HG03342 (cell line): ENCODE measurements at regions not wholly inside any gene's neighbourhood (a gene's known extent, or its start where the extent isn't known, plus 50 kb on each side); places are given as distances from the start of the nearest gene placed in this dataset.
"Not testable (repeated sequence)": the region's sequence is repeated elsewhere in the genome, so short reads cannot be mapped to it uniquely, and the experiment has no call there.

Source experiments
- ATAC-seq: cut with Tn5 transposase; IDR thresholded peaks from one replicate; pipeline ENCODE4 v1.9.1; 2021; ENCODE audit warnings: mild to moderate bottlenecking, moderate library complexity; ENCODE audit not compliant: unreplicated experiment

GRCh38 chr9:65422966-65423690 is 138.1 kb upstream of the FOXD4L5 start:
- ATAC-seq, result not testable (repeated sequence)

GRCh38 chr9:65421486-65421885 is 136.5 kb upstream of the FOXD4L5 start:
- ATAC-seq, result not testable (repeated sequence)

DNA sequence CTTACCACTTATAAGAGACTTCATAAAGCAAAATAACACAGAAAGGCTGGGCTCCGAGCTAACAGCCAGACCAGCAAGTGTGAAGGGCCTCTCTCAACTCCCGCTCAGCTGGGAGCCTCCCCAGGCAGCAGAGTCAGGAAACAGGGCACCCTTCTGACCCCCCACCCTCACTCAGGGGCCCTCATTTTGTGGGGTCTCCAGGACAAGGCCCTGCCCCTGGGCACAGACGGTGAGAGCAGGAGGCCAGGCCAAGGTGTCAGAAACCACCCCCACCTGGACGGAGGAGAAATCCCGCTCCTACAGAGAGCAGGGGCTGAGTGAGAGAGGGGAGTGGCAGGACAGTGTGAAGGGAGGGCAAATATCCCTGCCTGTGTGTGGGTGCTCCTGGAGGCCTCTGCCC is 135.8 kb upstream of the FOXD4L5 start:
- ATAC-seq, result no peak

GRCh38 chr9:65418966-65419365 is 134.0 kb upstream of the FOXD4L5 start:
- not testable (repeated sequence) for ATAC-seq

GRCh38 chr9:65416948-65417347 is 131.9 kb upstream of the FOXD4L5 start:
- not testable (repeated sequence) for ATAC-seq

DNA sequence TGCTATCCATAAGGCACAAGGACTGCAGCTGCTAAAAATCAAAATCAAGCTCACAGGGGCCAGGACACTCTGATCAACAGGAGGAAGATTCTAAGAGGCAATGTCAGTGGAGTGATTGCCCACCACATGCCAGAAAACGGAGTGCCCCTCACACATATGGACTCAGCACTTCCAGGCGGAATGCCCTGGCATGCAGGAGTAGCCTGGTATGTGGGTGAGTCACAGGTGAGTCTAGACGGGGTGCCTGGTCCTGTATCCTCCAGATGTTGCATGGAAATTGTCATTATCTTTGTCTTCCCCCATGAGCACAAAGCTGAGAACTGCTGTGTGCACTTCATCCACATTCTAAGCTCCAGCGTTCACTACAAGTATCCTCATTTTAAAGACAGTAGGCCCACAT is 129.2 kb upstream of the FOXD4L5 start:
- not testable (repeated sequence) for ATAC-seq

GRCh38 chr9:65413371-65413770 is 128.4 kb upstream of the FOXD4L5 start:
- not testable (repeated sequence) for ATAC-seq

- no peak for ATAC-seq
Measured at GRCh38 chr9:65411901-65412300, 126.9 kb upstream of the FOXD4L5 start.

DNA sequence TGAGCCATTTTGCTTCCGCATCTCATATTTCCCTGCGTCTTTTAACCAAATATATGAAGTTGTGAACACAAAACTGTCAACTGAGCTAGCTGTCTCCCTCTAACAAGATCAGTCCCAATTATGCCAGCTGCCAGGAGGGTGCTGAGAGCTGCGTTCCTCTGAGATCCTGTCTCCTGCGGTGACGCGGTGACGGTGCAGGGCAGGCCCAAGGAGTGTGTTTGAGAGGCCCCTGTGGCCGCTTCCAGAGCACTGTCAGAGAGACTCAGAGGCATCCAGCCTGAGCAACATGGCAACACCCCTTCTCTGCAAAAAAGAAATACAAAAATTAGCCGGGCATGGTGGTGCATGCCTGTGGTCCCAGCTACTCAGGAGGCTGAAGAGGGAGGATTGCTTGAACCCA is 126.3 kb upstream of the FOXD4L5 start:
- ATAC-seq, result no peak

GRCh38 chr9:65410926-65411325 is 125.9 kb upstream of the FOXD4L5 start:
- ATAC-seq, result no peak

- ATAC-seq, result no peak
Measured at GRCh38 chr9:65409471-65409980, 124.5 kb upstream of the FOXD4L5 start.

- ATAC-seq, result not testable (repeated sequence)
Measured at GRCh38 chr9:65408806-65409205, 123.8 kb upstream of the FOXD4L5 start.

- not testable (repeated sequence) for ATAC-seq
Measured at GRCh38 chr9:65406625-65407024, 121.6 kb upstream of the FOXD4L5 start.

- not testable (repeated sequence) for ATAC-seq
Measured at GRCh38 chr9:65405766-65406165, 120.8 kb upstream of the FOXD4L5 start.

DNA sequence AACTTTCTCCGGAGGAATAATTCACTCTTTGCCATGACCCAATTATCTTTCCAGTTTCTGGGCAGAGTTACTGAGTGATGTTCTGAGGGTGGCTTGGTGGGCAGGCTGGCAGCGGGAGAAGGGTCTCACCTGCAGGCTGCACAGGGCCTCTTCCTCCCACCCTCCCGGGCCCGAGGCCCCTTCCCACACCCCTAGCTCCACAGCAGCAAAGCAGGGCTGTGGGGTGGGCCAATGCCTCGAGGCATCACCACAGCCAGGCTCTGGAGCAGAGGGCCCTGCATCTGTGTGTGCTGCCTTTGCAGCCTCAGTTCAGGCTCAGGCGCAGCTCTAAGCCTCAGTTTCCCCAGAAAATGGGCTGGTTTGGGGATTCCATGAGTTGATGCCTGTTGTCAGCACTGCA is 120.2 kb upstream of the FOXD4L5 start:
- ATAC-seq, result no peak

DNA sequence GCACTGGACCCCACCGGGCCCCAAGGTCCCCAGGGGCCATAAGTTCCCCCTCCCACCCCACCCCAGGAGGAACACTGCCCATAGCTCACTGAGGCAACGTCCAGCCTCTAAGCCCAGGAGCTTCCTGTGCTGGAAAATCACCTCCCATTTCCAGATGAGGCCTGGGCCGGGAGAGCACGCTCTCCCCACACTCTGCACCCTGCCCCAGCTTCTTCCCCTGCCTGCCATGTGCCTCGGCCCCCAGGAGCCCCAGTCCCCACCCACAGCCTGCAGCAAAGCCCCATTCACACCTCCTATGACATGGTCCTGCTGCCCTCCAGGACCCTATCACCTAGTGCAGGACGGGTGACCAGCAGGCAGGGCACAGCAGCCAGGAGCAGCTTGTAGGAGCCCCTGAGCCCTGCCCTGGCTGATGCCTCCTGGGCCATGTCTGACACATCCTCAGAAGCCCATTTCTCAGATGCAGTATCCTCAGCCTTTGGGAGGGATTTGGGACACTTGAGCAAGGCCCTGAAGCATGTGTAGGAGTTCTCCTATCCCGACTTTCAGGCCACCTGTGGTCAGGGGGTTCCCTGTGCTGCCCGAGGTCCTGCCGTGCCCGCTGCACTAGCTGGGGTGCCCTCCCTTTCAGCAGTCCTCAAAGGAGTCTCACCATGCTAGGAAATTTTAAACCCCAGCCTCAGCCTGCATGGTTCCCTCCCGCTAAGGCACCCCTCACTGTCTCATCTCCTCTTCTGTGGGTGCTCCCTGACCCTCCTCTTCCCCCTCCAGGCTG is 119.4 kb upstream of the FOXD4L5 start:
- ATAC-seq, result no peak

GRCh38 chr9:65403721-65404120 is 118.7 kb upstream of the FOXD4L5 start:
- no peak for ATAC-seq

DNA sequence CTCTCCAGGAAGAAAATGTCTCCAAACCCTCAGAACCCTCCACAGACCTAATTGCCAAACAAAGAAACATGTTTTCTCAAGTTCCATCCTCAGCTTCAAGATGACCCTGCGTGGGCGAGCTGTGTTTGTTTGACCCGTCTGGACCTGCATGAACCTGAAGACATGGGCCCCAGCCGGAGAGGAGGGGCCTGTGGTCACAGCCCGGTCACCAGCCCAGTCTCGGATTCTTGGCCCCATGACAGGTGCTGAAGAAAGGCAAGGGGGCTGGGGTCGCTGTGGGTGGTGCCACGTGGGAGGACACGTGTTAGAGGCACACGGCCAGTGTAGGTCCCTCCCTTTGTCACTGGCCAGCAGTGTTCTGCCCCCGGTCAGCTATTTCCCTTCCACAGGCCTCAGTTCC is 118.1 kb upstream of the FOXD4L5 start:
- not testable (repeated sequence) for ATAC-seq

DNA sequence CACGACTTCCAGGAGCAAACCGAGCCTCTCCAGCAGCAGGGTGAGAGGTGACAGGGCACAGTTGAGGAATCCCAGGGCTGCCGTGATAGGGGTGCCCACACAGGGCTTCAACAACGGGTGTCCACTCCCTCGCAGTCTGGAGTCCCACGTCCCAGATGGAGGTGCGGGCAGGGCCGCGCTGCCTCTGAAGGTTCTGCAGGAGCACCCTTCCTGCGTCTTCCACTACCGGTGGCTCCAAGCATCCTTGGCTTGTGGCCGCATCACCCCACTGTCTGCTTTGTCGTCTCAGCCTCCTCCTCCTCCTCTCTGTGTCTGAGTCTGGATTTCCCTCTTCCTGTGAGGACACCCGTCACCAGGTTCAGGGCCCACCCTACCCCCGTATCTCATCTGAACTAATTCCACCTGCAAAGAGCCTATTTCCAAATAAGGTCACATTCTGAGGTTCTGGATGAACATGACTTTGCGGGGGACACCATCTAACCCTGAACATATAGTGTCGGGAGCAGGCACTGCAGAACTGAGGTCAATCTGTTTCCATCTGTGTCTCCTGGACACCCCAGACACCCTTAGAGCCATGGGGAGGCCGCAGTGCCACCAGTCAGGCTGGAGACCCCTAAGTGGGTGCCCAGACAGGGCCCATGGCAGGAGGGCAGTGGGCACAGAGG is 117.3 kb upstream of the FOXD4L5 start:
- ATAC-seq, result not testable (repeated sequence)

DNA sequence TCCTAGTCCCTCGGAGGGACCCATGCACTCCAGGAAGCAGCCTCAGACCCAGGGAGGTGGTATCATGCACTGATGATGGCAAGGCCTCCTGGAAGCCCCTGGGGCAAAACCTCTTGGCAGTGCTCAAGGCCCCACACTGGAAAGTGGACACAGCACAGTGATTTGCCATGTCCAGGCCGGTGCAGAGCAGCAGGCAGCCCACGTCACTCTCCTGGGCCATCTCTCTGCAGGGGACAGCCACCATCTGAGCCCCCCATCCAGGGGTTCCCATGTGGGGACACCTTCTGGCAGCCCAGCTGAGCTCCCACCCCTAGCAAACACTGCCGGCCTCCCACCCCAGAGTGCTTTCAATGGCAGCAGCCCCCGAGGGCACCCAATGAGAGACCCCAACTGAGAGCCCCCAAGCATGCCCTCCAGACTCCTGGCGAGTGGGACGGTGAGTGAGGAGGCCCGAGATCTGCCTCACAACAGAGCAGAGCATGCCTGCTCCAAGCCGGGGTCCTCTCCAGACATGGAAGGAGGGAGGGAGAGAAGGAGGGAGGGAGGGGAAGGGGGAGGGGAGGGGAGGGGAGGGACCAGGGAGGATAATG is 116.5 kb upstream of the FOXD4L5 start:
- not testable (repeated sequence) for ATAC-seq

DNA sequence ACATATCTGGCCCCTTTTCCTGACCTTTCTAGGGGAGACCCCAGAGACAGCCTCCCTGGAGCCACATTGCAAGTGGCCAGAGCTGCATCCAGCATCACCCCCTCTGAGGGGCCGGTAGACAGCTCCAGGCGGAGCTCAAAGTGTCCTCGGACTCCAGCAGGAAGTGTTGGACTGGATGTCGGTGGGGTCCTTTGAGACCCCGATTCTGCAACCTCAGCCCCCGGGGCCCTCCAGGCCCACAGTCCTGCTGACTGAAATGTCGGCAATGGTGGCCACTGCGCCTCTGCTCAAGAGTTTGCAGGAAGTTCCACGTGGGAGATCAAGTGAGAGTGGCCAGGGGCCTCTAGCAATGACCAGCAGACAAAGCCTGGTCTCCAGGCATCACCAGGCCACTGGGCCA is 115.9 kb upstream of the FOXD4L5 start:
- no peak for ATAC-seq
